Calu3 (cell line): ENCODE measurements at regions not wholly inside any gene's neighbourhood (a gene's known extent, or its start where the extent isn't known, plus 50 kb on each side); places are given as distances from the start of the nearest gene placed in this dataset.

Source experiments
- BruUV-seq: library from RNA; stranded (reverse); fragments of 400-500 nt; replicated peaks from 2 replicates; lab custom pipeline; 2021; lab: Mats Ljungman, UMichigan
- CTCF ChIA-PET: fragments of 300-600 bp; sonication (Branson Sonifier 250); formaldehyde crosslinking; loops from one replicate; lab custom pipeline; 2022; ENCODE audit warnings: antibody characterized with exemption; lab: Charles Lee
- DNase-seq: peaks from one replicate; pipeline ENCODE4 v3.0.0; 2022
- H3K27ac Mint-ChIP-seq: one replicate; pipeline ENCODE4 v1.8.0; 2022; ENCODE audit warnings: mixed read lengths; ENCODE audit not compliant: unreplicated experiment
- H3K27me3 Mint-ChIP-seq: one replicate; pipeline ENCODE4 v1.8.0; 2022; ENCODE audit warnings: mixed read lengths; ENCODE audit not compliant: unreplicated experiment
- H3K36me3 Mint-ChIP-seq: one replicate; pipeline ENCODE4 v1.8.0; 2022; ENCODE audit warnings: mild to moderate bottlenecking, moderate library complexity, mixed read lengths; ENCODE audit not compliant: insufficient read depth, unreplicated experiment
- H3K4me1 Mint-ChIP-seq: one replicate; pipeline ENCODE4 v1.8.0; 2022; ENCODE audit warnings: mild to moderate bottlenecking, low read depth, mixed read lengths; ENCODE audit not compliant: unreplicated experiment
- H3K4me3 Mint-ChIP-seq: one replicate; pipeline ENCODE4 v1.8.0; 2022; ENCODE audit warnings: mild to moderate bottlenecking, low read depth, moderate library complexity, mixed read lengths; ENCODE audit not compliant: unreplicated experiment
- H3K9me3 Mint-ChIP-seq: one replicate; pipeline ENCODE4 v1.8.0; 2022; ENCODE audit warnings: low read depth, mixed read lengths; ENCODE audit not compliant: unreplicated experiment
- intact Hi-C: fragments of 100-400 bp; cut with micrococcal nuclease; formaldehyde crosslinking; loops from one replicate; pipeline ENCODE4 v1.10.0; 2022; ENCODE audit not compliant: unreplicated experiment
- TF ChIP-seq, protein P1 (sequence below): fragments of 200-600 bp; IDR thresholded peaks from one replicate; pipeline ENCODE4 v1.8.0; 2022; ENCODE audit warnings: antibody characterized with exemption; ENCODE audit not compliant: unreplicated experiment

DNA sequence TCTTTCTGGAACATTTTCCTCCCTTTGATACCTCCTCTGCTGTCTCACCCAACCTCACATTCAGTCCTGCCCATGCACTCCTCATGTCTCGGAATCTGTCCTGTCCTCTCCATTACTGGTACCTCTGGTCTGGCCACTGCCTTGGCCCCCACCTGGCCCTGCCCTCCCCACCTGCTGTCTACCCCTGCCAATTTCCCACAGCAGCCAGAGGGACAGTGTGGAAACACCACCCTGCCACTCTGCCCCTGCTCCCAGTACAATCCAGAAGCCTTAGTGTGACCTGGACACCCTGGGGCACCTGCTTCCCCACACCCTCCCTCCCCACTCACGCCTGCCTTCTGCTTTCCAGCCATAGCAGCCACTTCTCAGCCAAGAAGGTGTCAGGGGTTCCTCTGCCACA lies 534.4 kb downstream of the MATN1 start:
- TF ChIP-seq, protein P1, sequence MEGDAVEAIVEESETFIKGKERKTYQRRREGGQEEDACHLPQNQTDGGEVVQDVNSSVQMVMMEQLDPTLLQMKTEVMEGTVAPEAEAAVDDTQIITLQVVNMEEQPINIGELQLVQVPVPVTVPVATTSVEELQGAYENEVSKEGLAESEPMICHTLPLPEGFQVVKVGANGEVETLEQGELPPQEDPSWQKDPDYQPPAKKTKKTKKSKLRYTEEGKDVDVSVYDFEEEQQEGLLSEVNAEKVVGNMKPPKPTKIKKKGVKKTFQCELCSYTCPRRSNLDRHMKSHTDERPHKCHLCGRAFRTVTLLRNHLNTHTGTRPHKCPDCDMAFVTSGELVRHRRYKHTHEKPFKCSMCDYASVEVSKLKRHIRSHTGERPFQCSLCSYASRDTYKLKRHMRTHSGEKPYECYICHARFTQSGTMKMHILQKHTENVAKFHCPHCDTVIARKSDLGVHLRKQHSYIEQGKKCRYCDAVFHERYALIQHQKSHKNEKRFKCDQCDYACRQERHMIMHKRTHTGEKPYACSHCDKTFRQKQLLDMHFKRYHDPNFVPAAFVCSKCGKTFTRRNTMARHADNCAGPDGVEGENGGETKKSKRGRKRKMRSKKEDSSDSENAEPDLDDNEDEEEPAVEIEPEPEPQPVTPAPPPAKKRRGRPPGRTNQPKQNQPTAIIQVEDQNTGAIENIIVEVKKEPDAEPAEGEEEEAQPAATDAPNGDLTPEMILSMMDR = no peak
- BruUV-seq = no TSS peak
- H3K4me1 Mint-ChIP-seq = no peaks in the 10 kb centered on the region
- no peak overlapping the region for H3K27ac Mint-ChIP-seq
- peaks cover 20% of the 10 kb centered on the region for H3K27me3 Mint-ChIP-seq
- no peaks in the 10 kb centered on the region for H3K36me3 Mint-ChIP-seq
- CTCF ChIA-PET = no interaction called here
- H3K9me3 Mint-ChIP-seq = no peaks in the 10 kb centered on the region
- DNase-seq = no peak
- intact Hi-C loops = no loop called here
- no peak overlapping the region for H3K4me3 Mint-ChIP-seq

DNA sequence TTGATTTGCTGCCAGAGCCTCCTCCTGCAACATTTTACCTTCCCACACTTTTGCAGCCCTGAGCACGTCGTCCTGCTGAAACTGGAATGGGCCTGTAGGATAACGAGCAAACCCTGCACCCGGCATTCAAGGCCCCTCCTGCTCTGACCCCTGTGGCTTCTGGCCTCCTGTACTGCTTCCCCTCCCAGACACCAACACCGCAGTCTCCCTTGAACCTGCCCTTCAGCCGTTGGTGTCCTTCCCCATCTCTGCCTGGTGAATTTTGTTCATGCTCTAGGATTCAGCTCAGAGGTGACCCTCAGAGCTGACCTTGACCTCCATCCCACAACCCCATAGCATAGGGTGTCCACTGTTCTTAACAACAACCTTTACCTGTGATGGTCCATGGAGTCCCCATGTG lies 535.1 kb downstream of the MATN1 start:
- TF ChIP-seq, protein P1 = no peak
- no peaks in the 10 kb centered on the region for H3K4me1 Mint-ChIP-seq
- no TSS peak for BruUV-seq
- intact Hi-C loops = no loop called here
- no peaks in the 10 kb centered on the region for H3K36me3 Mint-ChIP-seq
- no peak overlapping the region for H3K27ac Mint-ChIP-seq
- DNase-seq = no peak
- H3K27me3 Mint-ChIP-seq = peaks cover 14% of the 10 kb centered on the region
- CTCF ChIA-PET = no interaction called here
- no peak overlapping the region for H3K4me3 Mint-ChIP-seq
- no peaks in the 10 kb centered on the region for H3K9me3 Mint-ChIP-seq

DNA sequence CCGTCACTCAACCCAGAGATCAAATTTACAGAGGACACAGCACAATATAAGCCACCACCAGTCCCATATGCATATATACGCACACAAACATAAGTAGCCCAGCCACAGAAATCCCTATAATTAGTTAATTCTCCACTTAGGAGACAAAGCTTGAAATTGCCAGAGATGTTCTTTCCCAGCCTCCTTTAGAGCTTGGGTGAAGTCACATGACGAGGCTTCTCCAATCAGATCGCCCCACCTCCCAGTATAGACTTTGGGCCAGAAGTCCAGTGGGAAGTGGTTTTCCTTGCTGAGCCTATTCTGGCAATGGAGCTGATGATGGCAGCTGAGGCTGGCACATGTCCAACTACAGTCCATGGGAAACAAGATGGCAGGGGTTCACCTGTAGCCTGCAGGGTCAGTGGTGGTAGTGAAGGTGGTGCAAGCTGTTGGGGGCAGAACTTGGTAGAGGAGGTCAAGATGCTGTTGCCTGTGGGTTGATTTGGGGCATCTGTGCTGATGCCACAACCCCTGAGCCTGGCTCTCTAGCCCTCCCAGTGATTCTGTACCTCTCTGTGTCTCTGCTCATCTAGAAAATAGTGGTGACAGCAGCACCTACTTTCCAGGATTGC lies 535.9 kb downstream of the MATN1 start:
- H3K4me1 Mint-ChIP-seq = no peaks in the 10 kb centered on the region
- CTCF ChIA-PET = no interaction called here
- no peaks in the 10 kb centered on the region for H3K36me3 Mint-ChIP-seq
- H3K27ac Mint-ChIP-seq = no peak overlapping the region
- no peak for DNase-seq
- intact Hi-C loops = no loop called here
- BruUV-seq = no TSS peak
- no peaks in the 10 kb centered on the region for H3K9me3 Mint-ChIP-seq
- no peak overlapping the region for H3K4me3 Mint-ChIP-seq
- TF ChIP-seq, protein P1 = no peak
- H3K27me3 Mint-ChIP-seq = peaks cover 14% of the 10 kb centered on the region

GRCh38 chr1:30186586-30186985 lies 536.8 kb downstream of the MATN1 start:
- Mint-ChIP-seq H3K9me3 (no peaks in the 10 kb centered on the region), H3K4me3 (no peak overlapping the region), H3K36me3 (no peaks in the 10 kb centered on the region), H3K4me1 (no peaks in the 10 kb centered on the region), H3K27ac (no peak overlapping the region), H3K27me3 (peaks cover 18% of the 10 kb centered on the region)
- intact Hi-C loops = no loop called here
- DNase-seq = no peak
- TF ChIP-seq, protein P1 = no peak
- CTCF ChIA-PET = no interaction called here
- BruUV-seq = no TSS peak
